Colonic mucosa (tissue), 4 donors: ENCODE measurements at regions not wholly inside any gene's neighbourhood (a gene's known extent, or its start where the extent isn't known, plus 50 kb on each side); places are given as distances from the start of the nearest gene placed in this dataset.

Source experiments
- DNase-seq: peaks from one replicate; pipeline ENCODE4 v3.0.0-alpha.2; 2020
- H3K27ac ChIP-seq: fragments of 200-600 bp; one replicate; pipeline ENCODE4 v1.8.0; 2021
- H3K27me3 ChIP-seq: fragments of 200-600 bp; one replicate; pipeline ENCODE4 v1.8.0; 2021
- H3K36me3 ChIP-seq: fragments of 200-600 bp; one replicate; pipeline ENCODE4 v1.8.0; 2021
- H3K4me1 ChIP-seq: fragments of 200-600 bp; one replicate; pipeline ENCODE4 v1.8.0; 2021; ENCODE audit warnings: mild to moderate bottlenecking
- H3K4me3 ChIP-seq: fragments of 200-600 bp; one replicate; pipeline ENCODE4 v1.8.0; 2021
- H3K9ac ChIP-seq, 2 donors: one replicate each; pipeline ENCODE4 v1.7.0; 2013; ENCODE audit warnings: control low read depth in 2 of 2, low read depth in 2 of 2, low read length in 2 of 2
- H3K9me3 ChIP-seq: fragments of 200-600 bp; one replicate; pipeline ENCODE4 v1.8.0; 2021
- CTCF ChIP-seq: fragments of 200-600 bp; IDR thresholded peaks from one replicate; pipeline ENCODE4 v1.8.0; 2022; ENCODE audit warnings: antibody characterized with exemption, mild to moderate bottlenecking
- intact Hi-C: fragments of 100-400 bp; cut with DNase I; formaldehyde crosslinking; loops from one replicate; pipeline ENCODE4 v1.14.1; 2022
- donor health status: healthy.
- donor health status: DM: no; HTN: no; CAD: no.
- donor health status: DM: no; HTN: no; CAD: no.

GRCh38 chr13:76168661-76169060 lies 532.5 kb downstream of the LMO7 start:
- TF ChIP-seq CTCF: no peak
- Histone ChIP-seq H3K27ac (no peak overlapping the region), H3K9ac (no peak overlapping the region), H3K4me3 (no peak overlapping the region), H3K9me3 (no peaks in the 10 kb centered on the region), H3K27me3 (no peaks in the 10 kb centered on the region), H3K36me3 (no peaks in the 10 kb centered on the region), H3K4me1 (no peaks in the 10 kb centered on the region)
- intact Hi-C loops: no loop called here
- DNase-seq: no peak

- Histone ChIP-seq H3K4me3 (no peak overlapping the region), H3K4me1 (no peaks in the 10 kb centered on the region), H3K27me3 (no peaks in the 10 kb centered on the region), H3K9me3 (no peaks in the 10 kb centered on the region), H3K27ac (no peak overlapping the region), H3K9ac (no peak overlapping the region), H3K36me3 (no peaks in the 10 kb centered on the region)
- intact Hi-C loops: no loop called here
- DNase-seq: no peak
- no peak for TF ChIP-seq CTCF
These were observed 528.2 kb downstream of the LMO7 start for GRCh38 chr13:76164290-76164689.

- Histone ChIP-seq H3K27me3 (no peaks in the 10 kb centered on the region), H3K36me3 (no peaks in the 10 kb centered on the region), H3K9me3 (no peaks in the 10 kb centered on the region), H3K4me3 (no peak overlapping the region), H3K9ac (no peak overlapping the region), H3K4me1 (no peaks in the 10 kb centered on the region), H3K27ac (no peak overlapping the region)
- intact Hi-C loops: no loop called here
- DNase-seq: no peak
- no peak for TF ChIP-seq CTCF
These were observed 527.6 kb downstream of the LMO7 start for GRCh38 chr13:76163761-76164160.

- no peak overlapping the region for H3K9ac ChIP-seq
- DNase-seq: no peak
- H3K36me3 ChIP-seq: no peaks in the 10 kb centered on the region
- H3K9me3 ChIP-seq: no peaks in the 10 kb centered on the region
- TF ChIP-seq CTCF: no peak
- H3K4me1 ChIP-seq: no peaks in the 10 kb centered on the region
- no peaks in the 10 kb centered on the region for H3K27me3 ChIP-seq
- no peak overlapping the region for H3K27ac ChIP-seq
- H3K4me3 ChIP-seq: no peak overlapping the region
- intact Hi-C loops: no loop called here
These were observed 525.1 kb downstream of the LMO7 start for GRCh38 chr13:76160961-76161925.

- no peak for TF ChIP-seq CTCF
- Histone ChIP-seq H3K9ac (no peak overlapping the region), H3K4me1 (no peaks in the 10 kb centered on the region), H3K36me3 (no peaks in the 10 kb centered on the region), H3K4me3 (no peak overlapping the region), H3K27me3 (no peaks in the 10 kb centered on the region), H3K9me3 (no peaks in the 10 kb centered on the region), H3K27ac (no peak overlapping the region)
- DNase-seq: no peak
- intact Hi-C loops: no loop called here
These were observed 524.4 kb downstream of the LMO7 start for GRCh38 chr13:76160506-76160905.
